A549 (cell line): ENCODE measurements at regions not wholly inside any gene's neighbourhood (a gene's known extent, or its start where the extent isn't known, plus 50 kb on each side); places are given as distances from the start of the nearest gene placed in this dataset.

ENCODE experiments used
- ATAC-seq, 2 experiments: fragments of 200-7000 bp in 1 of 2; fragments of >200 bp in 1 of 2; cut with Nextera tagmentation in 1 of 2; cut with Tn5 transposase in 1 of 2; 3 replicates each; pipeline versions ENCODE4 v1.8.0 to v1.9.1; 2018 to 2020; ENCODE audit warnings: mild to moderate bottlenecking in 1 of 2, moderate library complexity in 1 of 2
- CTCF ChIA-PET: fragments of 300-600 bp; sonication (Branson Sonifier 250); formaldehyde crosslinking; extraction: SDS; loops from one replicate; lab custom pipeline; 2021; ENCODE audit warnings: antibody characterized with exemption, inconsistent platforms; lab: Yijun Ruan, JAX
- POLR2A ChIA-PET: fragments of 350-600 bp; formaldehyde crosslinking; extraction: SDS; loops from one replicate; lab custom pipeline; 2021; ENCODE audit warnings: antibody characterized with exemption, inconsistent platforms; lab: Yijun Ruan, JAX
- DNase-seq, 2 experiments: peaks; one replicate each; pipeline versions ENCODE4 v3.0.0 to v3.0.0-alpha.2; 2011 to 2016; ENCODE audit warnings: low read depth in 1 of 2, low spot score in 1 of 2
- FAIRE-seq: peaks from 2 replicates; lab custom pipeline; 2011; peaks lifted over from hg19 to GRCh38; lab: Jason Lieb, UNC
- H3K27ac ChIP-seq, 2 experiments: fragments of >200 bp; sonication (Bioruptor Twin); formaldehyde crosslinking; 3 replicates each; pipeline ENCODE4 v1.5.1; 2016 to 2017
- H3K4me1 ChIP-seq: fragments of >200 bp; sonication (Bioruptor Twin); formaldehyde crosslinking; 3 replicates; pipeline ENCODE4 v1.6.1; 2016
- H3K4me2 ChIP-seq: fragments of >200 bp; sonication (Bioruptor Twin); formaldehyde crosslinking; 3 replicates; pipeline ENCODE4 v1.6.1; 2016
- H3K4me3 ChIP-seq: fragments of >200 bp; sonication (Bioruptor Twin); formaldehyde crosslinking; 3 replicates; pipeline ENCODE4 v1.5.1; 2016
- H3K9me3 ChIP-seq: fragments of >200 bp; sonication (Bioruptor Twin); formaldehyde crosslinking; 3 replicates; pipeline ENCODE4 v1.6.1; 2016
- CBX2 ChIP-seq: fragments of 200-600 bp; sonication (generic); IDR thresholded peaks from 2 replicates; pipeline ENCODE4 v1.6.1; 2016; ENCODE audit warnings: low read depth, mild to moderate bottlenecking, borderline replicate concordance
- CTCF ChIP-seq: fragments of >200 bp; sonication (Bioruptor Twin); formaldehyde crosslinking; IDR thresholded peaks from 3 replicates; pipeline ENCODE4 v1.5.1; 2016
- ESRRA ChIP-seq: fragments of 150-350 bp; IDR thresholded peaks from 2 replicates; pipeline ENCODE4 v1.6.1; 2014; ENCODE audit warnings: mild to moderate bottlenecking, low read length, borderline replicate concordance
- FOSL2 ChIP-seq, 2 experiments: fragments of 450-650 bp in 1 of 2; fragments of >200 bp in 1 of 2; sonication (Bioruptor Twin) in 1 of 2; formaldehyde crosslinking; IDR thresholded peaks; 2 replicates each; pipeline versions ENCODE4 v1.5.0 to v1.6.1; 2016 to 2020; ENCODE audit warnings: mild to moderate bottlenecking in 1 of 2, moderate library complexity in 1 of 2
- GATA3 ChIP-seq: IDR thresholded peaks from 2 replicates; pipeline ENCODE4 v1.6.1; 2012; ENCODE audit warnings: borderline replicate concordance
- KDM5A ChIP-seq: fragments of 200-600 bp; sonication (generic); IDR thresholded peaks from 2 replicates; pipeline ENCODE4 v1.6.1; 2016; ENCODE audit warnings: antibody characterized with exemption, mild to moderate bottlenecking
- MAFK ChIP-seq: fragments of 450-650 bp; IDR thresholded peaks from 2 replicates; pipeline ENCODE4 v1.6.1; 2014; ENCODE audit not compliant: partially characterized antibody
- MAZ ChIP-seq: fragments of 150-350 bp; IDR thresholded peaks from 2 replicates; pipeline ENCODE4 v1.6.1; 2014; ENCODE audit warnings: antibody characterized with exemption, low read depth, low read length, borderline replicate concordance
- NFE2L2 ChIP-seq: fragments of 150-350 bp; conservative IDR thresholded peaks from 2 replicates; pipeline ENCODE4 v1.6.1; 2014; ENCODE audit warnings: low read length
- PHF8 ChIP-seq: fragments of 200-600 bp; sonication (generic); IDR thresholded peaks from 2 replicates; pipeline ENCODE4 v1.6.1; 2016; ENCODE audit warnings: low read depth, mild to moderate bottlenecking, antibody characterized with exemption, moderate library complexity, borderline replicate concordance
- REST ChIP-seq: fragments of 200-600 bp; sonication (generic); IDR thresholded peaks from 2 replicates; pipeline ENCODE4 v1.6.1; 2016; ENCODE audit warnings: antibody characterized with exemption, mild to moderate bottlenecking, moderate library complexity
- TFCP2L1 ChIP-seq: fragments of 250-450 bp; sonication (Bioruptor Pico); IDR thresholded peaks from 2 replicates; pipeline ENCODE4 v1.5.0; 2021; ENCODE audit warnings: mild to moderate bottlenecking
- ZNF302 ChIP-seq: fragments of 250-450 bp; sonication (Bioruptor Pico); IDR thresholded peaks from 2 replicates; pipeline ENCODE4 v1.9.0; 2021; ENCODE audit warnings: inconsistent platforms, mild to moderate bottlenecking, moderate library complexity
- WGBS: methylation state at CpG from one replicate; pipeline ENCODE4 v1.1.6; 2017; ENCODE audit errors: missing lambda C conversion rate; 5-methylcytosine and 5-hydroxymethylcytosine counted together
- TF ChIP-seq, protein P1 (sequence below): fragments of >200 bp; sonication (Bioruptor Twin); formaldehyde crosslinking; IDR thresholded peaks from 3 replicates; pipeline ENCODE4 v1.6.1; 2016
- TF ChIP-seq, protein P2 (sequence below): fragments of 250-450 bp; sonication (Bioruptor Pico); IDR thresholded peaks from 2 replicates; pipeline ENCODE4 v1.5.0; 2021; ENCODE audit warnings: mild to moderate bottlenecking, moderate library complexity, borderline replicate concordance

DNA sequence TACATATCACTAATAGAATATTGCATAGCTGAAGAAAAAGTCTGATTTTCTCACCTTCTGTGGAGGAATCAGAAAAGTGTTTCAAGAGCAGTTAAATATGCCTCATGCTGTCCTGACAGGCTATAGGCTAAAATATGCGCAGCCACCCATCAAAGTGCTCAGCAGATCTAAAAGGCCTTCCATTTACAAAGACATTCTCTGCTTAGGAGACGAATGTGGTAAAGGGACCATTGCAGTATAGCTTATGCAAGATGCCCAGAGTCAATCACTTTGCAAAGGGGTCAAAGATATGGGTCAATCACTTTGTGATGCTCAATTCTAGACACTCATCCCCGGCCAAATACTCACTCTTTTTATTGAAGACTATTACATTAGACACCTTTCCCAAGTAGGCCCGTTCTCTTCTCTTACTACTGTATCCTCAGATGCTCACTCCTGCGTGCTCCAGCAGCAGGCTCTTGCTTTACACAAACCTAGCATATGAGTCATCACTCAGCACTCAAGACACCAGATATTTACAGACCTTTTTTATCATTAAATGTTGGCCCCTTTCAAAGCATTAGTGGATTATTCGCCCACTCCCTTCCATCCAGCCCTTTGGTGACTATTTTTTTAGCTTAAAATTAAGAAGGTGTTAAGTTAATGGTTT is 568.2 kb upstream of the CDH18 start:
- ATAC-seq: peak; percentile 55 to 71; a peak in 4 of 6 replicates

DNA sequence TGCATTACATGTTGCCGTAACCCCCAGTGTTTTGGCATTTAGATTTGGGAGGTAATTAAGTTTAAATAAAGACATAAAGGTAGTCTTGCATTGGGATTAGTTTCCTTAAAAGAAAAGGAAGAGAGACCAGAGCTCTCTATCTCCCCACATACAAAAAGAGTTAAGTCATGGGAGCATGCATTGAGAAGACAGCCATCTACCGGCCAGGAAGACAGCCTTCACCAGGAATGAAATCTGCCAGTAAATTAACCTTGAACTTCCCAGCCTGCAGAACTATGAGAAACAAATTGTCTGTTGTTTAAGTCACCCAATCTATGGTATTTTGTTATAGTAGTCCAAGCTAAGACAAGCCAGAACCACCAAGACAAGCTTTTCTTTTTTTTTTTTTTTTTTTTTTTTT is 567.0 kb upstream of the CDH18 start:
- ChIA-PET POLR2A (no interaction called here), CTCF (interaction anchor here (0.6 kb wide), 1 partner anchor 1382 kb away, joined by 3 read pairs; no protein-coding TSS in a partner anchor)
- ATAC-seq (no peak), FAIRE-seq (no peak), DNase-seq (peak in 1 of 2 experiments; percentile 6)
- Histone ChIP-seq H3K4me2 (no peak overlapping the region), H3K4me3 (no peak overlapping the region), H3K27ac (no peak overlapping the region), H3K4me1 (peaks cover 12% of the 10 kb centered on the region; the same call in 2 of the 3 replicates), H3K9me3 (no peaks in the 10 kb centered on the region)
- WGBS: 63% methylated on average over 2 of the region's 2 CpGs
- TF ChIP-seq ESRRA (no peak), PHF8 (no peak), GATA3 (no peak), KDM5A (no peak), ZNF302 (CRISPR knock-in tag) (no peak), CTCF (no peak), REST (no peak), MAZ (no peak), CBX2 (no peak), TFCP2L1 (no peak), MAFK (no peak)
- TF ChIP-seq, protein P1, sequence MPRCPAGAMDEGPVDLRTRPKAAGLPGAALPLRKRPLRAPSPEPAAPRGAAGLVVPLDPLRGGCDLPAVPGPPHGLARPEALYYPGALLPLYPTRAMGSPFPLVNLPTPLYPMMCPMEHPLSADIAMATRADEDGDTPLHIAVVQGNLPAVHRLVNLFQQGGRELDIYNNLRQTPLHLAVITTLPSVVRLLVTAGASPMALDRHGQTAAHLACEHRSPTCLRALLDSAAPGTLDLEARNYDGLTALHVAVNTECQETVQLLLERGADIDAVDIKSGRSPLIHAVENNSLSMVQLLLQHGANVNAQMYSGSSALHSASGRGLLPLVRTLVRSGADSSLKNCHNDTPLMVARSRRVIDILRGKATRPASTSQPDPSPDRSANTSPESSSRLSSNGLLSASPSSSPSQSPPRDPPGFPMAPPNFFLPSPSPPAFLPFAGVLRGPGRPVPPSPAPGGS: no peak
- TF ChIP-seq, protein P2, sequence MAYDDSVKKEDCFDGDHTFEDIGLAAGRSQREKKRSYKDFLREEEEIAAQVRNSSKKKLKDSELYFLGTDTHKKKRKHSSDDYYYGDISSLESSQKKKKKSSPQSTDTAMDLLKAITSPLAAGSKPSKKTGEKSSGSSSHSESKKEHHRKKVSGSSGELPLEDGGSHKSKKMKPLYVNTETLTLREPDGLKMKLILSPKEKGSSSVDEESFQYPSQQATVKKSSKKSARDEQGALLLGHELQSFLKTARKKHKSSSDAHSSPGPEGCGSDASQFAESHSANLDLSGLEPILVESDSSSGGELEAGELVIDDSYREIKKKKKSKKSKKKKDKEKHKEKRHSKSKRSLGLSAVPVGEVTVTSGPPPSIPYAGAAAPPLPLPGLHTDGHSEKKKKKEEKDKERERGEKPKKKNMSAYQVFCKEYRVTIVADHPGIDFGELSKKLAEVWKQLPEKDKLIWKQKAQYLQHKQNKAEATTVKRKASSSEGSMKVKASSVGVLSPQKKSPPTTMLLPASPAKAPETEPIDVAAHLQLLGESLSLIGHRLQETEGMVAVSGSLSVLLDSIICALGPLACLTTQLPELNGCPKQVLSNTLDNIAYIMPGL (CRISPR knock-in tag): no peak

More for the DNA sequence above, 568.2 kb upstream of the CDH18 start:
- 26% methylated on average over 6 of the region's 6 CpGs for WGBS
- TF ChIP-seq NFE2L2: no peak
- peak; percentile 29; the same call in 1 of the 2 replicates for TF ChIP-seq FOSL2 (IDR thresholded peaks at IDR 0.05)
- peak; percentile 48; the same call in 1 of the 2 replicates for TF ChIP-seq FOSL2 (CRISPR knock-in tag; IDR thresholded peaks at IDR 0.05)
- Histone ChIP-seq H3K4me2 (peak overlapping the region; percentile 14; the same call in 2 of the 3 replicates), H3K4me1 (peaks cover 12% of the 10 kb centered on the region; the same call in 2 of the 3 replicates), H3K4me3 (no peak overlapping the region), H3K27ac (no peak overlapping the region), H3K9me3 (no peaks in the 10 kb centered on the region)
- CTCF ChIA-PET: no interaction called here
- DNase-seq: peak in 1 of 2 experiments; percentile 24
- FAIRE-seq: no peak
- POLR2A ChIA-PET: no interaction called here
